GM18502 (cell line): ENCODE measurements at regions not wholly inside any gene's neighbourhood (a gene's known extent, or its start where the extent isn't known, plus 50 kb on each side); places are given as distances from the start of the nearest gene placed in this dataset.

Source experiments
- ATAC-seq: cut with Tn5 transposase; IDR thresholded peaks from one replicate; pipeline ENCODE4 v1.9.1; 2021; ENCODE audit warnings: mild to moderate bottlenecking; ENCODE audit not compliant: unreplicated experiment, poor library complexity

DNA sequence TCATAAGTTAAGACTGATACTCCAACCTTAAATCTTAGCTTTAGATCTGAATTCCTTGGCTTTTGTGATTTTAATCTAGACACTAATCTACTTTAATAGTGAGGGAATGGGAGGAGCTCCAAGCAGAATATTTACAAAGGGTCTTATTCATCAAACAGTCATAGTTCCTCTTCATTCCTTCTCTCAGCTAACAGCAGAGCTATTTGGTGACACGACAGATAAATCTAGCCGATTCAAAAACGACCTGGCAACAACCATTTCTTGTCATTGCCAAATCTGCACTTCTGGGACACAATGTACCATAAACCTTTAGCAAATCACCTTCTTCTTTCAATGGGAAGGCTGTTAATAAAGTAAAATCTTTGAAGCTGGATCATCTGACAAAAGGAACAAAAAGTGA is 52.8 kb upstream of the FOXD3 start:
- ATAC-seq, result no peak
